ENCODE measurements at regions not wholly inside any gene's neighbourhood (a gene's known extent, or its start where the extent isn't known, plus 50 kb on each side); places are given as distances from the start of the nearest gene placed in this dataset.

- RAD21 ChIA-PET (ENCODE audit: unreplicated experiment), result no interaction called here
- no peak for ATAC-seq
- no peaks in the 10 kb centered on the region for H3K4me1 ChIP-seq (ENCODE audit: control insufficient read depth, insufficient read depth, low read length)
- intact Hi-C loops (cut with micrococcal nuclease; ENCODE audit: unreplicated experiment), result no loop called here
- DNase-seq (ENCODE audit: low read depth, low spot score), result no peak
- no peak for FAIRE-seq
- H3K4me2 ChIP-seq (ENCODE audit: control insufficient read depth, insufficient read depth), result no peak overlapping the region
- H3K4me3 ChIP-seq, result no peak overlapping the region
- CTCF ChIA-PET, result no interaction called here
- SMC1A ChIA-PET (ENCODE audit: uncharacterized antibody, unreplicated experiment), result no interaction called here
- H3K36me3 ChIP-seq (ENCODE audit: control insufficient read depth in 2 of 2, insufficient read depth in 2 of 2, low read length in 1 of 2), result no peaks in the 10 kb centered on the region
- no peaks in the 10 kb centered on the region for H3K27me3 ChIP-seq (replicated peaks in 1 of 2; ENCODE audit: control insufficient read depth in 2 of 2, insufficient read depth in 2 of 2, low read length in 1 of 2)
- in situ Hi-C loops (cut with MboI), result no loop called here
- BruUV-seq (replicated peaks), result no TSS peak
- WGBS (ENCODE audit: insufficient coverage, insufficient replicate concordance, low lambda C conversion rate, missing lambda C conversion rate), result 4% methylated on average over 2 of the region's 2 CpGs
- H3K9me3 ChIP-seq (replicated peaks; ENCODE audit: control insufficient read depth, insufficient read depth, low read length), result no peaks in the 10 kb centered on the region
- no peak overlapping the region for H3K27ac ChIP-seq (ENCODE audit: control insufficient read depth, insufficient read depth)
- H4K20me1 ChIP-seq (ENCODE audit: control insufficient read depth, insufficient read depth), result no peaks in the 10 kb centered on the region
- no peak overlapping the region for H2AFZ ChIP-seq (ENCODE audit: control insufficient read depth, low read depth, low read length)
- H3K79me2 ChIP-seq (ENCODE audit: control insufficient read depth, insufficient read depth, low read length), result no peaks in the 10 kb centered on the region
- no peak overlapping the region for H3K9ac ChIP-seq (ENCODE audit: control insufficient read depth, insufficient read depth, low read length)
- POLR2A ChIA-PET, result no interaction called here
- TF ChIP-seq ZBTB33 (IDR thresholded peaks at IDR 0.05) (no peak), YBX1 (IDR thresholded peaks at IDR 0.05) (no peak), RB1 (IDR thresholded peaks at IDR 0.05; ENCODE audit: borderline replicate concordance) (no peak), ZNF384 (IDR thresholded peaks at IDR 0.05; ENCODE audit: borderline replicate concordance, low read depth, low read length) (no peak), ATF7 (IDR thresholded peaks at IDR 0.05; ENCODE audit: low read depth) (no peak), NFXL1 (IDR thresholded peaks at IDR 0.05; ENCODE audit: borderline replicate concordance) (no peak), ZNF24 (IDR thresholded peaks at IDR 0.05) (no peak), BACH1 (IDR thresholded peaks at IDR 0.05; ENCODE audit: borderline replicate concordance) (no peak), HCFC1 (IDR thresholded peaks at IDR 0.05; ENCODE audit: low read length) (no peak), SIN3A (IDR thresholded peaks at IDR 0.05; ENCODE audit: low read depth, low read length) (no peak), IKZF1 (conservative IDR thresholded peaks at IDR 0.05) (no peak), PKNOX1 (IDR thresholded peaks at IDR 0.05) (no peak), ZBTB40 (IDR thresholded peaks at IDR 0.05; ENCODE audit: borderline replicate concordance) (no peak), ETV6 (conservative IDR thresholded peaks at IDR 0.05 in 1 of 2, IDR thresholded peaks at IDR 0.05 in 1 of 2; ENCODE audit: borderline replicate concordance in 1 of 2, low read depth in 1 of 2) (no peak), MYB (IDR thresholded peaks at IDR 0.05; ENCODE audit: borderline replicate concordance, low read depth, low read length) (no peak), RAD21 (IDR thresholded peaks at IDR 0.05; ENCODE audit: insufficient read depth, low read depth, low read length) (no peak), RFX5 (IDR thresholded peaks at IDR 0.05; ENCODE audit: low read depth, low read length) (no peak)
Observed at GRCh38 chr13:62846302-62846701, 1430.7 kb upstream of the PCDH20 start.
